Ovary (tissue), 3 donors: ENCODE measurements at regions not wholly inside any gene's neighbourhood (a gene's known extent, or its start where the extent isn't known, plus 50 kb on each side); places are given as distances from the start of the nearest gene placed in this dataset.

Source experiments
- EP300 ChIP-seq: sonication (generic); formaldehyde crosslinking; IDR thresholded peaks from one replicate; pipeline ENCODE4 v1.6.1; 2017; ENCODE audit warnings: antibody characterized with exemption
- TF ChIP-seq, protein P1 (sequence below), 3 donors: fragments of 450-650 bp in 2 of 3; fragments of 200-600 bp in 1 of 3; IDR thresholded peaks; one replicate each; pipeline versions ENCODE4 v1.5.1 to v1.8.0; 2016 to 2022; ENCODE audit warnings: antibody characterized with exemption in 3 of 3, mild to moderate bottlenecking in 1 of 3
- donor health status: DM: no; HTN: no; CAD: no.

DNA sequence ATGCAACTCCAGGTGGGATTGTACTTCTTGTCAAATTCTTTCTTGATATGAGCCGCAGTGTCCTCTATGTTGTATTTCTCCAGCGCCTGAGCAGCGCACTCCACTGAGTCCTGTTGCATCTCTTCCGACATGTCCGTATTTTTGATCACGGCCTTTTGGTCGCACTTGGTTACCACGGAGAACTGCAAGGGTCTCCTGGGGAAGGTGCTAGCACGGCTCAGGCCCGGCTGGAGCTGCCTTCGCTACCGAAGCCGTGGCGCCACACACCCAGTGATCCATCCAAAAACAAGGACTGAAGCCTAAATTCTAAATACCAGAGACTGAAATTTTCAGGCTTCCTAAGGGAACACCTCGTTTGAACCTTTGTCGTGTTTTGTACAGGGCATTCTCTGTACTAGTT is 194.4 kb upstream of the SEMA3D start:
- TF ChIP-seq, protein P1, sequence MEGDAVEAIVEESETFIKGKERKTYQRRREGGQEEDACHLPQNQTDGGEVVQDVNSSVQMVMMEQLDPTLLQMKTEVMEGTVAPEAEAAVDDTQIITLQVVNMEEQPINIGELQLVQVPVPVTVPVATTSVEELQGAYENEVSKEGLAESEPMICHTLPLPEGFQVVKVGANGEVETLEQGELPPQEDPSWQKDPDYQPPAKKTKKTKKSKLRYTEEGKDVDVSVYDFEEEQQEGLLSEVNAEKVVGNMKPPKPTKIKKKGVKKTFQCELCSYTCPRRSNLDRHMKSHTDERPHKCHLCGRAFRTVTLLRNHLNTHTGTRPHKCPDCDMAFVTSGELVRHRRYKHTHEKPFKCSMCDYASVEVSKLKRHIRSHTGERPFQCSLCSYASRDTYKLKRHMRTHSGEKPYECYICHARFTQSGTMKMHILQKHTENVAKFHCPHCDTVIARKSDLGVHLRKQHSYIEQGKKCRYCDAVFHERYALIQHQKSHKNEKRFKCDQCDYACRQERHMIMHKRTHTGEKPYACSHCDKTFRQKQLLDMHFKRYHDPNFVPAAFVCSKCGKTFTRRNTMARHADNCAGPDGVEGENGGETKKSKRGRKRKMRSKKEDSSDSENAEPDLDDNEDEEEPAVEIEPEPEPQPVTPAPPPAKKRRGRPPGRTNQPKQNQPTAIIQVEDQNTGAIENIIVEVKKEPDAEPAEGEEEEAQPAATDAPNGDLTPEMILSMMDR (IDR thresholded peaks at IDR 0.05): no peak
- no peak for TF ChIP-seq EP300
